Spinal cord (tissue), 9 donors: ENCODE measurements at regions not wholly inside any gene's neighbourhood (a gene's known extent, or its start where the extent isn't known, plus 50 kb on each side); places are given as distances from the start of the nearest gene placed in this dataset.

ENCODE experiments used
- DNase-seq, 6 donors: peaks; one replicate each; pipeline versions ENCODE4 v3.0.0 to v3.0.0-alpha.2; 2013 to 2015; ENCODE audit warnings: low spot score in 6 of 6, low read depth in 4 of 6
- H3K27ac ChIP-seq: one replicate; pipeline ENCODE4 v1.5.1; 2013; ENCODE audit warnings: low read depth, low read length, control low read depth
- H3K27me3 ChIP-seq: one replicate; pipeline ENCODE4 v1.6.1; 2013; ENCODE audit warnings: low read length; ENCODE audit not compliant: control insufficient read depth, insufficient read depth
- H3K36me3 ChIP-seq: one replicate; pipeline ENCODE4 v1.6.1; 2013; ENCODE audit warnings: low read length; ENCODE audit not compliant: control insufficient read depth, insufficient read depth
- H3K4me1 ChIP-seq: one replicate; pipeline ENCODE4 v1.6.1; 2013; ENCODE audit warnings: low read length; ENCODE audit not compliant: control insufficient read depth, insufficient read depth
- H3K4me3 ChIP-seq: one replicate; pipeline ENCODE4 v1.5.1; 2013; ENCODE audit warnings: low read depth, low read length, control low read depth
- H3K9me3 ChIP-seq: one replicate; pipeline ENCODE4 v1.6.1; 2013; ENCODE audit warnings: low read length; ENCODE audit not compliant: control insufficient read depth, insufficient read depth
- WGBS: methylation state at CpG from one replicate; pipeline ENCODE4 v1.1.5; 2013; ENCODE audit warnings: missing lambda C conversion rate; ENCODE audit not compliant: insufficient coverage; 5-methylcytosine and 5-hydroxymethylcytosine counted together
- donor health status: healthy.

DNA sequence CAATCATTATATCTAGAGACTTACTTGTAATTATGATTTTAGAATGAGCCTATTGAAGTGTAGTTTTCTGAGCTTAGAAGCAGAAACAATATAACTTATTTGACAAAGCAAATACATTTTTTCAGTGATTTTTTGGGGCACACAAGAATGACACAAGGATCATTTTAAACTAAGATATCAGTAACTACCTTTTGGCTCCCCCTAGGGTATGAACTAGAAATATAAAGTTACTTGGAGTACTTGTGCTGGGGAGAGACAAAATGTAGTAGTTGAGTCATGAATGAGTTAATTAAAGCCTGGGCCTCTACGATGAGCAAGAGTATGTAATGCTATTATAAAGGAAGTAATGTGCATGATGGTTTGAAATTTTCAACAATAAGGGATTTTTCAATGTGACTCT, 1244.1 kb upstream of the ACO1 start:
- H3K27me3 ChIP-seq, result no peaks in the 10 kb centered on the region
- no peaks in the 10 kb centered on the region for H3K4me1 ChIP-seq
- no peak overlapping the region for H3K4me3 ChIP-seq
- no peaks in the 10 kb centered on the region for H3K36me3 ChIP-seq
- no peaks in the 10 kb centered on the region for H3K9me3 ChIP-seq
- WGBS, result no CpG with 5 or more reads among the region's 1 CpG
- peak in 1 of 6 donors; percentile 42 for DNase-seq
- no peak overlapping the region for H3K27ac ChIP-seq

DNA sequence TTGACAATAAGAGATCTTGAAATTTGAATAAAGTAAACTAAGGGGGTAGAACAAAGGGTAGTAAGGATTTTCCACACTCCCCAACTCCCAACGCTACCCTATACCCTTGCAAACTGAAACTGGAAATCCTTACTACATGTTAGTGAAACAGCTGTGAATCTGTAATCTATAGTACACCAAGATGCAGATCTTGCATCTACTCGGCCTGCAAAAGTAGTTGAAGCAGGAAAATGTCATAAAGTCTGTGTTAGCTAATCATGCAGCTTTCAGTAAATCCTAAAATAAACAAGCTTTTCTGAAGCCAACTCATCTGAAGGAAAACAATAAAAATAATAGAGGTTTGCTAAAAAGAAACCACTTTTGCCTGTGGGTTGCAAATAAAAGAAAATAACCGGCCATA, 1242.0 kb upstream of the ACO1 start:
- Histone ChIP-seq H3K27me3 (no peaks in the 10 kb centered on the region), H3K9me3 (no peaks in the 10 kb centered on the region), H3K27ac (no peak overlapping the region), H3K4me1 (no peaks in the 10 kb centered on the region), H3K36me3 (no peaks in the 10 kb centered on the region), H3K4me3 (no peak overlapping the region)
- no peak for DNase-seq
- WGBS, result no CpG with 5 or more reads among the region's 3 CpGs

DNA sequence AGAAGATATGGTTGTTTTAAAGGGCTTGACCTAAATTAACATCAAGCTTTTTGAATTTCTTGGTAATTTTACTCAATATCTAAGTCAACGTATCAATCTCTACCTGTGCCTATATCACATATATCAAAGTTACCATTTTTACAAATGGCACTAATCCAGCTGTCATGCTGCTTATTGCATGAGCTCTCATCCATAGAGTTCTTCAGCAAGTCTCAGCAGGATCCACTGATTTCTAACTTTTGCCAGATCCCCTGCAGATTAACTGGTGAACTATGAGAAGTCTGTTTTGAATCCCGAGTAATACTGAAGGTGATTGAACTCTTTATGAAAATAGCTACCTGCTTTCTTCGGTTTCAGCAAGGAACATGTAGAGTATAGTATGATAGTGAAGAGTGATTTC, 1239.8 kb upstream of the ACO1 start:
- H3K4me3 ChIP-seq, result no peak overlapping the region
- H3K9me3 ChIP-seq, result no peaks in the 10 kb centered on the region
- DNase-seq, result no peak
- H3K27me3 ChIP-seq, result no peaks in the 10 kb centered on the region
- no peaks in the 10 kb centered on the region for H3K36me3 ChIP-seq
- no peak overlapping the region for H3K27ac ChIP-seq
- 83% methylated on average over 1 of the region's 3 CpGs for WGBS
- H3K4me1 ChIP-seq, result no peaks in the 10 kb centered on the region

DNA sequence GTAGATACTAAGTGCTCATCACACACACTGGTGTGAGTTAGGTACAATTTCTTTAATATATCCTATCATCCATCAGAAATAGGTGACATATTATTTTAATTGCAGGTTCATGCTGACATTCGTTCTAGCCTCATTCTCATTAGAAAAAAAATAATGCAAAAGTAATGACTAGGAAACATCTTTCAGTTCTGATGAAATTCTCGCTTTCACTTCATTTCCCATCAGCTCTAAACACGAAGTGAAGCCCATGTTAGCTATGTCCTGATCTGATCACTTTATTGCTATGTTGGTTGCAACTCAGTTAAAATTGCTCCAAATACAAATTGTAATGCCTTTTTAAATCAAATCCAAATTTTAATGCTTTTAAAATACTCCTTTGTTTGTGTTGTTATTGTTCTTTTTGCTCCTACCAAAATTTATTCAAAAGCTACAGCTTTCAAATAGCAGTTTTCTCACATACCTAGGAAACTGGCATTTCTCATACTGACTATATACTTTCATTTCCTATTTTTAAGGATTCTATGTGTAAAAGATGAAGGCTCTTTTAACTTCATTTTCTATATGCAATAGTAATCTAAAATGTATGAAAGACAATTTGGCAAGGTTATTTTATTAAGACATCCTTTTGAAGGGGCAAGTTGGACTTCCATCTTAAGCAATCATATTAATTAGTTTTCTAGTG, 1237.8 kb upstream of the ACO1 start:
- no peak for DNase-seq
- no peaks in the 10 kb centered on the region for H3K9me3 ChIP-seq
- WGBS, result no CpG with 5 or more reads among the region's 3 CpGs

GRCh38 chr9:31153250-31153840, 1231.1 kb upstream of the ACO1 start:
- DNase-seq, result no peak
- no peaks in the 10 kb centered on the region for H3K36me3 ChIP-seq
- no peaks in the 10 kb centered on the region for H3K9me3 ChIP-seq
- H3K4me1 ChIP-seq, result no peaks in the 10 kb centered on the region
- WGBS, result 71% methylated on average over 1 of the region's 2 CpGs
- no peaks in the 10 kb centered on the region for H3K27me3 ChIP-seq
- H3K4me3 ChIP-seq, result no peak overlapping the region
- H3K27ac ChIP-seq, result no peak overlapping the region

More for the DNA sequence above, 1237.8 kb upstream of the ACO1 start:
- no peaks in the 10 kb centered on the region for H3K27me3 ChIP-seq
- no peaks in the 10 kb centered on the region for H3K4me1 ChIP-seq
- no peaks in the 10 kb centered on the region for H3K36me3 ChIP-seq
- no peak overlapping the region for H3K27ac ChIP-seq
- no peak overlapping the region for H3K4me3 ChIP-seq

DNA sequence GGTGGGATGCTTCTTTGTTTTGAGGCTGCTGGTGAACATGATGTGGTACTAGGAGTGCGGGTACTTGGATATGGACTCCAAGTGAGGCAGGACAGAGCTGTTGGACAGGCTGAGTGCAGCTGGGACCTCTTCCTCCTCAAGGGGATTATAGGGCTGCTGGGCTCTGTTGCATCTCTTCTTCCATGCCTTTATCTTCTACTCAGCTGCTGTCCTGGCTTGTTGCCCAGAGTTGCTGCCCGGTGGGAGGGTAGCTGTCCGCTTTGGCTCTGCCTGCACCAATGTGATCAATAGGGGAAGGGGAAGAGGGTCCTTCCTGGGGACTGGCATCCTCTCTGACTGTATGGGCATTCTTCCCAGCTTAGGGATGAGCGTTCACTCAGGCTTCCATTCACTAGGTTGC, 1217.9 kb upstream of the ACO1 start:
- no peaks in the 10 kb centered on the region for H3K4me1 ChIP-seq
- H3K9me3 ChIP-seq, result no peaks in the 10 kb centered on the region
- H3K4me3 ChIP-seq, result no peak overlapping the region
- DNase-seq, result no peak
- H3K27me3 ChIP-seq, result no peaks in the 10 kb centered on the region
- H3K36me3 ChIP-seq, result no peaks in the 10 kb centered on the region
- WGBS, result 100% methylated on average over 1 of the region's 4 CpGs
- no peak overlapping the region for H3K27ac ChIP-seq

DNA sequence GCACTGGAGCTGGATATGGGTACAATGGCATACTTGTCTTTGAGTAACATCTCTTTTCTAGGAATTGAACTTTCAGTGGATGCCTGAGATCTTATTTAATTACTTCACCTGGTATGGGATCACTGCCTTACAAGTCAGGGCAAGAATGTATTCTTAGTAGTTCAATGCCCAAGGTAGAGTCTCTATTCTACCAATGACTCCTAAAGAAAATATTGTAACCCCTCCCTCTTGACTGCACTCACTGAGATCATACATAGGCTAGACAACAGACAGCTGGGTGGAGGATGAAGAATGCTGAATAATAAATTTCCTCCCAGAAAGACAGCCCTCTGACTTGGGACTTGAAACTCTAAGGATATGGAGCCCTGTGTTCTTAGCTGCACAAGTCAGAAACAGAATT, 1216.3 kb upstream of the ACO1 start:
- no peaks in the 10 kb centered on the region for H3K4me1 ChIP-seq
- H3K9me3 ChIP-seq, result no peaks in the 10 kb centered on the region
- no peak overlapping the region for H3K27ac ChIP-seq
- H3K36me3 ChIP-seq, result no peaks in the 10 kb centered on the region
- no peak overlapping the region for H3K4me3 ChIP-seq
- no peaks in the 10 kb centered on the region for H3K27me3 ChIP-seq
- DNase-seq, result no peak

- no CpG with 5 or more reads among the region's 2 CpGs for WGBS
- Histone ChIP-seq H3K9me3 (no peaks in the 10 kb centered on the region), H3K27ac (no peak overlapping the region), H3K36me3 (no peaks in the 10 kb centered on the region), H3K4me3 (no peak overlapping the region), H3K27me3 (no peaks in the 10 kb centered on the region), H3K4me1 (no peaks in the 10 kb centered on the region)
- DNase-seq, result peak in 1 of 6 donors; percentile 57
These were observed 1209.8 kb upstream of the ACO1 start for GRCh38 chr9:31174681-31175080.

DNA sequence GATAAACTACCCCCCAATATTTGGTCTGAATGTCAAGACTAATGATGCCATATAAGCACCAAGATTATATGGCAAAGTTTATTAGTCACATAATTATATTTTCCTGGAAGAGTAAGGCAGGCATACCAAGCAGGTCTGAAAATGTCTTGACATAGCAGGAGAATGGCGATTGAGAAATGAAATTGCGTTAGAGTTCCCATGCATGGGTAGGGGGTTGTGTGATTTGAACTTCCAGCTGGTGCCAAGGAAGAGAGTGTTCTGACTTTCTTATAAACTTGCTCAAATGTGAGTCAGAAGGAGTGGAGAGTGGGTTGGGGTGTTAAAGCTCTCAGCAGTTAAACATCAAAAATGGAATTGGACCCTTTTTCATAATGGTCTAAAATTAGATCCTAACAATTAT, 1200.6 kb upstream of the ACO1 start:
- Histone ChIP-seq H3K27ac (no peak overlapping the region), H3K4me1 (no peaks in the 10 kb centered on the region), H3K4me3 (no peak overlapping the region), H3K9me3 (no peaks in the 10 kb centered on the region), H3K36me3 (no peaks in the 10 kb centered on the region), H3K27me3 (no peaks in the 10 kb centered on the region)
- WGBS, result 95% methylated on average over 2 of the region's 2 CpGs
- DNase-seq, result no peak

- no peaks in the 10 kb centered on the region for H3K27me3 ChIP-seq
- H3K36me3 ChIP-seq, result no peaks in the 10 kb centered on the region
- no peak for DNase-seq
- no peak overlapping the region for H3K4me3 ChIP-seq
- H3K4me1 ChIP-seq, result no peaks in the 10 kb centered on the region
- H3K9me3 ChIP-seq, result no peaks in the 10 kb centered on the region
- no peak overlapping the region for H3K27ac ChIP-seq
These were observed 1198.6 kb upstream of the ACO1 start for GRCh38 chr9:31185831-31186230.
